GM12864 (cell line): ENCODE measurements at regions not wholly inside any gene's neighbourhood (a gene's known extent, or its start where the extent isn't known, plus 50 kb on each side); places are given as distances from the start of the nearest gene placed in this dataset.
"Not testable (repeated sequence)": the region's sequence is repeated elsewhere in the genome, so short reads cannot be mapped to it uniquely, and the experiment has no call there.

Source experiments
- DNase-seq: peaks from one replicate; pipeline ENCODE4 v3.0.0-alpha.2; 2011; ENCODE audit warnings: low read depth
- H3K4me3 ChIP-seq: 2 replicates; pipeline ENCODE4 v1.5.1; 2011; ENCODE audit warnings: mild to moderate bottlenecking, low read depth, low read length, control low read depth
- TF ChIP-seq, protein P1 (sequence below): IDR thresholded peaks from 2 replicates; pipeline ENCODE4 v1.5.1; 2011; ENCODE audit warnings: low read depth, mild to moderate bottlenecking, moderate library complexity, low read length, control low read depth, inconsistent platforms; ENCODE audit errors: missing control alignments

- no peak for DNase-seq
- no peak overlapping the region for H3K4me3 ChIP-seq
- TF ChIP-seq, protein P1, sequence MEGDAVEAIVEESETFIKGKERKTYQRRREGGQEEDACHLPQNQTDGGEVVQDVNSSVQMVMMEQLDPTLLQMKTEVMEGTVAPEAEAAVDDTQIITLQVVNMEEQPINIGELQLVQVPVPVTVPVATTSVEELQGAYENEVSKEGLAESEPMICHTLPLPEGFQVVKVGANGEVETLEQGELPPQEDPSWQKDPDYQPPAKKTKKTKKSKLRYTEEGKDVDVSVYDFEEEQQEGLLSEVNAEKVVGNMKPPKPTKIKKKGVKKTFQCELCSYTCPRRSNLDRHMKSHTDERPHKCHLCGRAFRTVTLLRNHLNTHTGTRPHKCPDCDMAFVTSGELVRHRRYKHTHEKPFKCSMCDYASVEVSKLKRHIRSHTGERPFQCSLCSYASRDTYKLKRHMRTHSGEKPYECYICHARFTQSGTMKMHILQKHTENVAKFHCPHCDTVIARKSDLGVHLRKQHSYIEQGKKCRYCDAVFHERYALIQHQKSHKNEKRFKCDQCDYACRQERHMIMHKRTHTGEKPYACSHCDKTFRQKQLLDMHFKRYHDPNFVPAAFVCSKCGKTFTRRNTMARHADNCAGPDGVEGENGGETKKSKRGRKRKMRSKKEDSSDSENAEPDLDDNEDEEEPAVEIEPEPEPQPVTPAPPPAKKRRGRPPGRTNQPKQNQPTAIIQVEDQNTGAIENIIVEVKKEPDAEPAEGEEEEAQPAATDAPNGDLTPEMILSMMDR: no peak
Observed at GRCh38 chr17:54623746-54624145, 276.9 kb upstream of the TOM1L1 start.

- DNase-seq: no peak
- TF ChIP-seq, protein P1: no peak
- H3K4me3 ChIP-seq: no peak overlapping the region
Observed at GRCh38 chr17:54626146-54626703, 274.4 kb upstream of the TOM1L1 start.

GRCh38 chr17:54639426-54639825 lies 261.2 kb upstream of the TOM1L1 start:
- H3K4me3 ChIP-seq, DNase-seq: not testable (repeated sequence)

- H3K4me3 ChIP-seq: no peak overlapping the region
- DNase-seq: no peak
- TF ChIP-seq, protein P1: no peak
Observed at GRCh38 chr17:54662978-54663876, 237.4 kb upstream of the TOM1L1 start.

GRCh38 chr17:54666559-54666958 lies 234.1 kb upstream of the TOM1L1 start:
- TF ChIP-seq, protein P1: no peak
- DNase-seq: no peak
- no peak overlapping the region for H3K4me3 ChIP-seq

DNA sequence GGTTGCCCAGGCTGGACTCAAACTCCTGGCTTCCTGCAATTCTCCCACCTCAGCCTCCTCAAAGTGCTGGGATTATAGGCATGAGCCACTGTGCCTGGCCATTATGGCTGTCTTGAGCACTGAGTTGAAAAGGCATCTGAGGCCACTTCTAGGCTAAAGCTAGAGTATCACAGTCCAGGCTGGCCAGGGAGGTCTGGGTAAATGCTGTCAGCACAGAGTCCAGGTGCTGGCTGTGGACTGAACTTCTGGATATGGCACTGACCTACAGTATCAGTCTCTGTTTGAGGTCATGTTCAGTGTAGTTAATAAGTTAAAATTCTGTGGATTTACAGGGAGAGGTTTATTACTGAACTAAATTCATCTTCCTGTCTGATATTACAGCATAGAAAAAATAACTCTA lies 222.5 kb upstream of the TOM1L1 start:
- H3K4me3 ChIP-seq: no peak overlapping the region
- TF ChIP-seq, protein P1: no peak
- DNase-seq: no peak

DNA sequence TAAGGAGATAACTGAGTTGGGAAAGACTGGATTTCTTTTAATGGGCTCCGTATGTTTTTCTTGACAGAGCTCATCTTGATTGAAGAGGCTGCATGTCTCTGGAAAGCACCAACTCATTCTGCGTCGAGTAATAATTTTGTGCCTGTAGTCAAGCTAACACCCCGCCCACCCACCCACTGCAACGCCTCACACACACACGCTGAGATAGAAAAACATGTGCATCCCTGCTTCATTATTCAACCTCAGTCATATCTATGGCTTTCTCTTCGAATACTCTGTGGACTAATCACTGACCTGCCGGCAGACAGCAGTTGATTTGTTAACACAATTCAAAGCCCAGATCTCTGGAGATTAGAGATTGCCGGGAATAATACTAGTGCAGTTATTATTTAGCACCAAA lies 220.2 kb upstream of the TOM1L1 start:
- DNase-seq: no peak
- TF ChIP-seq, protein P1: no peak
- H3K4me3 ChIP-seq: no peak overlapping the region
